ENCODE measurements at regions not wholly inside any gene's neighbourhood (a gene's known extent, or its start where the extent isn't known, plus 50 kb on each side); places are given as distances from the start of the nearest gene placed in this dataset.

DNA sequence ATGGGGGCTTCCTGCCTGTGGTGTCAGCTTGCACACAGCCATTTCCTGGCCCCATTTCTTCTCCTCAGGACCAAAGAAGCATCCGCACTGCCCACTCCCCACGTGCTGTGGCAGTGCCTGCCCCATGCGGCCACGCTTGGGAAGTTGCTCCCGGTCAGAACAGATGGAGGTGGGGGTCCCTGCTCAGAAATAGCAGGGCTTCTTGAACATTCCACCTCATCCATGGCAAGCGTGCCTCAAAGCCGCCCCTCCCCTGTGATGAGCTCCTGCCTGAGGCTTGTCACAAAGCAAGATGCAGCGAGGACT lies 238.2 kb downstream of the SYK start:
- no peaks in the 10 kb centered on the region for H3K9me3 ChIP-seq
- H3K27ac ChIP-seq, result no peak overlapping the region
- DNase-seq, result no peak
- no peaks in the 10 kb centered on the region for H3K27me3 ChIP-seq
- 93 to 100% methylated on average over 1 to 5 of the region's 8 CpGs for WGBS, 2 donors
- no peaks in the 10 kb centered on the region for H3K36me3 ChIP-seq
- intact Hi-C loops (cut with DNase I), result loop anchor here (10.0 kb wide), 1 partner anchor 395 kb away; no protein-coding TSS in a partner anchor
- peaks cover 14 to 40% (median 21%) of the 10 kb centered on the region in 3 donors for H3K4me1 ChIP-seq
- no peak overlapping the region for H3K4me3 ChIP-seq
- TF ChIP-seq POLR2A (IDR thresholded peaks at IDR 0.05), result no peak
- TF ChIP-seq, protein P1, sequence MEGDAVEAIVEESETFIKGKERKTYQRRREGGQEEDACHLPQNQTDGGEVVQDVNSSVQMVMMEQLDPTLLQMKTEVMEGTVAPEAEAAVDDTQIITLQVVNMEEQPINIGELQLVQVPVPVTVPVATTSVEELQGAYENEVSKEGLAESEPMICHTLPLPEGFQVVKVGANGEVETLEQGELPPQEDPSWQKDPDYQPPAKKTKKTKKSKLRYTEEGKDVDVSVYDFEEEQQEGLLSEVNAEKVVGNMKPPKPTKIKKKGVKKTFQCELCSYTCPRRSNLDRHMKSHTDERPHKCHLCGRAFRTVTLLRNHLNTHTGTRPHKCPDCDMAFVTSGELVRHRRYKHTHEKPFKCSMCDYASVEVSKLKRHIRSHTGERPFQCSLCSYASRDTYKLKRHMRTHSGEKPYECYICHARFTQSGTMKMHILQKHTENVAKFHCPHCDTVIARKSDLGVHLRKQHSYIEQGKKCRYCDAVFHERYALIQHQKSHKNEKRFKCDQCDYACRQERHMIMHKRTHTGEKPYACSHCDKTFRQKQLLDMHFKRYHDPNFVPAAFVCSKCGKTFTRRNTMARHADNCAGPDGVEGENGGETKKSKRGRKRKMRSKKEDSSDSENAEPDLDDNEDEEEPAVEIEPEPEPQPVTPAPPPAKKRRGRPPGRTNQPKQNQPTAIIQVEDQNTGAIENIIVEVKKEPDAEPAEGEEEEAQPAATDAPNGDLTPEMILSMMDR (IDR thresholded peaks at IDR 0.05), result no peak

DNA sequence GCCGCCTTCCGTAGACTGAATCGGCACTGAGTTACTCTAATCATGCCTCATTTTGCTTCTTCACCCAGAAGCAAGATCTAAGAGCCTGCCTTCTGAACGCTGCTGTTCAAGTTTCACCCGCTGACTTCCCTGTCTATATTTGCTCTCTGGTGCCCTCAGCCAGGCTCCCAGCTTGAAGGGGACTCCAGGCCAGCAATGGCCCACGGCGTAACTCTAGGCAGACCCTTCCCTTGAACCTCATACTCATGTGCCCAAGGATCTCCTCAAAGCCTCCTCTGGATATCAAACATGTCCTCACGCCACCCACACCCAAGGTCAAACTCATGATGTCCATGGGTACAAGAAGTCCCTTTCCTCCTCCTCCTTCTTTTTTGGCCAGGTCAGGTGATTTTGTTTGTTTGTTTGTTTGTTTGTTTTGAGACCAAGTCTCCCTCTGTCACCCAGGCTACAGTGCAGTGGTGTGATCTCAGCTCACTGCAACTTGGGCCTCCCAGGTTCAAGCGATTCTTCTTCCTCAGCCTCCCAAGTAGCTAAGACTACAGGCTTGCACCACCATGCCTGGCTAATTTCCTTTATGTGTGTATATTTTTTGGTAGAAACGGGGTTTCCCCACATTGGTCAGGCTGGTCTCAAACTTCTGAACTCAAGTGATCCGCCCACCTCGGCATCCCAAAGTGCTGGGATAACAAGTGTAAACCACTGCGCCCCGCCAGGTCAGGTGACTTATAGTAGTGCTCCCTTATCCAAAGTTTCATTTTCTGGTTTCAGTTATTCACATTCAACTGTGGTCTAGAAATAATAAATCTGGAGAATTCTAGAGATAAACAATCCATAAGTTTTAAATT lies 239.0 kb downstream of the SYK start:
- Histone ChIP-seq H3K9me3 (no peaks in the 10 kb centered on the region), H3K27me3 (no peaks in the 10 kb centered on the region), H3K36me3 (no peaks in the 10 kb centered on the region), H3K4me3 (no peak overlapping the region), H3K27ac (no peak overlapping the region), H3K4me1 (peaks cover 14 to 35% (median 21%) of the 10 kb centered on the region in 3 donors)
- 85 to 94% methylated on average over 11 to 13 of the region's 14 CpGs for WGBS, 2 donors
- intact Hi-C loops (cut with DNase I), result no loop called here
- no peak for TF ChIP-seq POLR2A (IDR thresholded peaks at IDR 0.05)
- TF ChIP-seq, protein P1 (IDR thresholded peaks at IDR 0.05), result no peak
- DNase-seq, result no peak

DNA sequence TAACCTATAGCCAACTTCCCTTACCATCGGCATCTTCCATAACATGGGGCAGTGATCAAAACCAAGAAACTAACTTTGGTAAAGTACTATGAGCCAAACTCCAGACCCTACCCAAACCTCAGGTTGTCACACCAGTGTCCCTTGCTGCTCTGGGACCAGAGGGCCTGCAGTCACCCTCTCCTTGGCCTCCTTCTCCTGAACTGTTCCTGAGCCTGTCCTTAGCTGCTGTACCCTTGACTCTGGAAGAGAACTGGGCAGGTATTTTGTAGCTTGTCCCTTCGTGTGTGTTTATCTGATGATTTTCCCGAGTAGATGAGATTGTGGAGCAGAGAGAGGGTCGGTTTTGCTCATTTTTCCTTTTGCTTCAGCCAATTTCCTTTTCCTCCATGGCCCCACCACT lies 240.4 kb downstream of the SYK start:
- WGBS, 2 donors, result 83% methylated on average over 4 of the region's 4 CpGs
- intact Hi-C loops (cut with DNase I), result no loop called here
- Histone ChIP-seq H3K27ac (no peak overlapping the region), H3K36me3 (no peaks in the 10 kb centered on the region), H3K27me3 (peaks cover 0 to 3% (median 0%) of the 10 kb centered on the region in 4 donors), H3K4me1 (peaks cover 12 to 22% (median 18%) of the 10 kb centered on the region in 3 donors), H3K9me3 (no peaks in the 10 kb centered on the region), H3K4me3 (no peak overlapping the region)
- no peak for DNase-seq
- TF ChIP-seq, protein P1 (IDR thresholded peaks at IDR 0.05), result no peak
- no peak for TF ChIP-seq POLR2A (IDR thresholded peaks at IDR 0.05)

DNA sequence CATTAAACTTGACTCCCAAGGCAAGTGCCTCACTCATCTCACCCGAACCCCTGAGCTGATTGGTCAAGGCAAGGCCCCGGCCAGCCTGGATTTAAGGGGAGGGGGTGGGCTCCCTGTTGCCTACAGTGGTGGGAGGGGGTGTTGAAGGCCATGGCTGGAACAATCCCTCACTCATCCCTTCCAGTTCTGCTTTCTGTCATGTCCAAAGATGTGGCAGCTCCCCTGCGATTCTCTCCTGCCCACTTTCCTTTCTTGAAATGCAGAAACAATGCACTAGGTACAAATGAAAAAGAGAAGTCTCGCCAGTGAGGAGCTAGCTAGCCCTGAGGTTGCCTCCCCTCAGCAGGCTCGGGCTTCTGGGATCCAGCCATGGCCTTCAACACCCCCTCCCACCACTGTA lies 240.9 kb downstream of the SYK start:
- Histone ChIP-seq H3K27ac (no peak overlapping the region), H3K36me3 (no peaks in the 10 kb centered on the region), H3K4me1 (peaks cover 7 to 17% (median 15%) of the 10 kb centered on the region in 3 donors), H3K4me3 (no peak overlapping the region), H3K27me3 (peaks cover 0 to 3% (median 0%) of the 10 kb centered on the region in 4 donors), H3K9me3 (no peaks in the 10 kb centered on the region)
- intact Hi-C loops (cut with DNase I), result no loop called here
- WGBS, 2 donors, result 81 to 86% methylated on average over 1 to 5 of the region's 5 CpGs
- no peak for DNase-seq
- TF ChIP-seq, protein P1 (IDR thresholded peaks at IDR 0.05), result no peak
- no peak for TF ChIP-seq POLR2A (IDR thresholded peaks at IDR 0.05)

DNA sequence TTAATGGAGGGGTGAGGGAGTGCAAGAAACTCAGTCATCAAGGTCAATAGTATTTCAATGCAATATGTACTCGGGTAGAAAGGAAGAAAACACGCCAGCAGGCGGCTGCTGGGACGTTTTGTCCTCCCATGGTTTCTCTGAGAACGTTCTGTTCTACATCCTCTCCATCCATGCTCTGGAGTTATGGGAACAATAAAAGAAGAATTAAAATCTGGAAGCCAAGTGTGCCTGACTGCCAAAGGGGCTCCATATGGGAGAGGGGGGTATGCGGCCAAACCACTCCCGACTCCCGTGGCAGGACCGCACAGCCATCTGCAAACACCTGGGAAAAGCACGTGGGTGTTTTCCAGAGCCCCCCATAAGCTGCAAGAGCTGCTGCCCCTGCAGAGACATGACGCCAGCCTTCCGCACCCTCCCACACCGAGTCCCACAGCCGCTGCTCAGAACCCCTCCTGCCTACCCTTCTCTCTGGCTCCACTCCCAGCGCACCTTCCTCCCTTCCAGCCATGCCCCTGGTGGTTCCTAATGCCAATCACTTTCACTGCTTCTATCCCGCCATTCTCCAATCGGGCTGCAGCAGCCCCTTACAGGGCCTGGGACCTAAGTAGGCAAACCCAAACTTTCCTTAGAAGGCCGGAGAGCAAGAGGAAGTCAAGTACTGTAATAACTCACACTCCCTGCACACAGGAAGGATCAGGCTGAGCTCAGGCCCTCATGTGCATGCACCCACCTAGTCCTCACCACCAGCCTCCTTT lies 241.6 kb downstream of the SYK start:
- intact Hi-C loops (cut with DNase I), result no loop called here
- DNase-seq, result no peak
- 88 to 90% methylated on average over 15 of the region's 18 CpGs for WGBS, 2 donors

More for the DNA sequence above, 241.6 kb downstream of the SYK start:
- no peaks in the 10 kb centered on the region for H3K9me3 ChIP-seq
- TF ChIP-seq POLR2A (IDR thresholded peaks at IDR 0.05), result no peak
- TF ChIP-seq, protein P1 (IDR thresholded peaks at IDR 0.05), result no peak
- H3K27me3 ChIP-seq, result peaks cover 0 to 3% (median 0%) of the 10 kb centered on the region in 4 donors
- H3K36me3 ChIP-seq, result no peaks in the 10 kb centered on the region
- H3K27ac ChIP-seq, result no peak overlapping the region
- H3K4me1 ChIP-seq, result peaks cover 0 to 11% (median 10%) of the 10 kb centered on the region in 3 donors
- no peak overlapping the region for H3K4me3 ChIP-seq

All from esophagus squamous epithelium (tissue), 5 donors.